Kidney (tissue), 13 donors: ENCODE measurements at regions not wholly inside any gene's neighbourhood (a gene's known extent, or its start where the extent isn't known, plus 50 kb on each side); places are given as distances from the start of the nearest gene placed in this dataset.

ENCODE experiments used
- DNase-seq, 5 donors: peaks; one replicate each; pipeline ENCODE4 v3.0.0-alpha.2; 2013 to 2020
- FAIRE-seq: peaks from 2 replicates; lab custom pipeline; 2012; peaks lifted over from hg19 to GRCh38; lab: Jason Lieb, UNC
- H3K27ac ChIP-seq, 2 donors: one replicate each; pipeline ENCODE4 v1.7.0; 2013; ENCODE audit warnings: low read depth in 2 of 2, low read length in 2 of 2, inconsistent platforms in 1 of 2
- H3K27me3 ChIP-seq: one replicate; pipeline ENCODE4 v1.7.1; 2013; ENCODE audit warnings: low read length, inconsistent platforms; ENCODE audit not compliant: control insufficient read depth, insufficient read depth
- H3K36me3 ChIP-seq, 3 donors: one replicate each; pipeline versions ENCODE4 v1.7.0 to v1.7.1; 2013; ENCODE audit warnings: low read length in 3 of 3, control low read depth in 1 of 3, inconsistent platforms in 1 of 3; ENCODE audit not compliant: insufficient read depth in 3 of 3, control insufficient read depth in 2 of 3
- H3K4me1 ChIP-seq, 3 donors: one replicate each; pipeline versions ENCODE4 v1.7.0 to v1.7.1; 2013; ENCODE audit warnings: low read length in 3 of 3, inconsistent platforms in 1 of 3, low read depth in 1 of 3; ENCODE audit not compliant: control insufficient read depth in 2 of 3, insufficient read depth in 2 of 3
- H3K4me3 ChIP-seq, 3 donors: one replicate each; pipeline versions ENCODE4 v1.7.0 to v1.8.1; 2013; ENCODE audit warnings: low read length in 3 of 3, control low read depth in 1 of 3, inconsistent platforms in 1 of 3
- H3K9ac ChIP-seq, 3 donors: one replicate each; pipeline versions ENCODE4 v1.7.0 to v1.7.1; 2013; ENCODE audit warnings: low read length in 3 of 3, control low read depth in 1 of 3, inconsistent platforms in 1 of 3
- H3K9me3 ChIP-seq, 3 donors: one replicate each; pipeline versions ENCODE4 v1.7.0 to v1.7.1; 2013; ENCODE audit warnings: low read length in 3 of 3, control low read depth in 1 of 3, inconsistent platforms in 1 of 3; ENCODE audit not compliant: control insufficient read depth in 2 of 3, insufficient read depth in 1 of 3
- intact Hi-C: fragments of 100-400 bp; cut with DNase I; formaldehyde crosslinking; loops from one replicate; pipeline ENCODE4 v1.11.1; 2022
- TF ChIP-seq, protein P1 (sequence below): IDR thresholded peaks from 3 replicates; pipeline ENCODE4 v1.5.1; 2012; ENCODE audit warnings: mild to moderate bottlenecking, moderate library complexity, borderline replicate concordance; ENCODE audit not compliant: insufficient read depth; ENCODE audit errors: extremely low read depth
- donor health status: control.
- donor health status: control.
- donor health status: control.
- donor health status: control.
- donor health status: control.
- donor health status: DM: yes; HTN: yes; CAD: no.
- donor health status: Normal renal cell carcinoma (clear cell type).

DNA sequence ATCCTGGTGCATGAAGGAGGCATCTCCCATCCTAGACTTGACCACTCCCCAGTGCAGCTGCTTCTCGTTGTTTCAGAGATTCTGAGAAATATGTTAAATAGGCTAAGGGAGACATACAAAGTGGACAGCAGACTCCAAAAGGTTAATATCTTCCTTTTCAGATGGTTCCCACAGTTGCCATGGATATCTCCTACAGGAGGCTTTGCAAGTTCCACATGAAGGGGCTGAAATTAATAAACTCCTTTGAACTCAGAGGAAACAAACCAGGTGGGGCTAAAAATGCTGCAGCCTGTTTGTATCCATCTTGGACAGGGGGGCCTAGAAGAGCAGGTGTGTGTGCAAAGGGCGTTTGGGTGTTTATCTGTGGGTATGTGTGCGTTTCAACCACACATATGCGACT lies 257.4 kb upstream of the XYLT1 start:
- H3K4me3 ChIP-seq = no peak overlapping the region
- H3K27me3 ChIP-seq = no peaks in the 10 kb centered on the region
- intact Hi-C loops = no loop called here
- H3K9ac ChIP-seq = no peak overlapping the region
- TF ChIP-seq, protein P1, sequence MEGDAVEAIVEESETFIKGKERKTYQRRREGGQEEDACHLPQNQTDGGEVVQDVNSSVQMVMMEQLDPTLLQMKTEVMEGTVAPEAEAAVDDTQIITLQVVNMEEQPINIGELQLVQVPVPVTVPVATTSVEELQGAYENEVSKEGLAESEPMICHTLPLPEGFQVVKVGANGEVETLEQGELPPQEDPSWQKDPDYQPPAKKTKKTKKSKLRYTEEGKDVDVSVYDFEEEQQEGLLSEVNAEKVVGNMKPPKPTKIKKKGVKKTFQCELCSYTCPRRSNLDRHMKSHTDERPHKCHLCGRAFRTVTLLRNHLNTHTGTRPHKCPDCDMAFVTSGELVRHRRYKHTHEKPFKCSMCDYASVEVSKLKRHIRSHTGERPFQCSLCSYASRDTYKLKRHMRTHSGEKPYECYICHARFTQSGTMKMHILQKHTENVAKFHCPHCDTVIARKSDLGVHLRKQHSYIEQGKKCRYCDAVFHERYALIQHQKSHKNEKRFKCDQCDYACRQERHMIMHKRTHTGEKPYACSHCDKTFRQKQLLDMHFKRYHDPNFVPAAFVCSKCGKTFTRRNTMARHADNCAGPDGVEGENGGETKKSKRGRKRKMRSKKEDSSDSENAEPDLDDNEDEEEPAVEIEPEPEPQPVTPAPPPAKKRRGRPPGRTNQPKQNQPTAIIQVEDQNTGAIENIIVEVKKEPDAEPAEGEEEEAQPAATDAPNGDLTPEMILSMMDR = no peak
- no peaks in the 10 kb centered on the region for H3K36me3 ChIP-seq
- FAIRE-seq = no peak
- no peak for DNase-seq
- H3K4me1 ChIP-seq = no peaks in the 10 kb centered on the region
- H3K9me3 ChIP-seq = no peaks in the 10 kb centered on the region
- no peak overlapping the region for H3K27ac ChIP-seq

DNA sequence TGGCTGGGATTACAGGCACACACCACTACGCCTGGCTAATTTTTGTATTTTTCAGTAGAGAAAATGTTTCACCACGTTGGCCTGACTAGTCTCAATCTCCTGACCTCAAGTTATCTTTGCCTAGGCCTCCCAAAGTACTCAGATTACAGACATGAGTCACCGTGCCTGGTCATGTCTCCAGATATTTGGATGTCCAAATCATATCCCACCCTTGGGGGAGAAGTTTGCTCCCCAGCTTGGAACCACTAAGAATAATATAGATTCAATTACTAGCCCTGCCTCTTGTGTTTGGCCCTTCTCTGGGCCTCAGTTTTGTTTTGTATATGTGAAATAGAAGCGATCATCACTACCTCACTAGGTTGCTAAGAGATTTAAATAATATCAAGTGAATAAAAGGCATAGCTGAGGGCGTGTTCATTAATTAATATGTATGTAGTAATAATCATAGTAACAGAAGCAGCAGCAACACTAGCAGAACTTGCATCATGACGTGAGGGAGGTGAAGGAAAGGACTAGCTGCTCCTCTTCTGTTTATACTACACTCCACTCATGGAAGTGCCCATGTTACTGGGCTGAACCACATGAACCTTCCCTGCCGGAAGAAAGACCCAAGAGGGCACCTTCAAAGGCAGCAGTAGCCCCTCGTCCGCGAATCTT lies 253.6 kb upstream of the XYLT1 start:
- no peak for FAIRE-seq
- H3K9me3 ChIP-seq = no peaks in the 10 kb centered on the region
- intact Hi-C loops = no loop called here
- H3K27ac ChIP-seq = no peak overlapping the region
- no peak for DNase-seq
- no peaks in the 10 kb centered on the region for H3K4me1 ChIP-seq
- H3K9ac ChIP-seq = no peak overlapping the region
- H3K4me3 ChIP-seq = no peak overlapping the region
- TF ChIP-seq, protein P1 = no peak
- no peaks in the 10 kb centered on the region for H3K27me3 ChIP-seq
- no peaks in the 10 kb centered on the region for H3K36me3 ChIP-seq

DNA sequence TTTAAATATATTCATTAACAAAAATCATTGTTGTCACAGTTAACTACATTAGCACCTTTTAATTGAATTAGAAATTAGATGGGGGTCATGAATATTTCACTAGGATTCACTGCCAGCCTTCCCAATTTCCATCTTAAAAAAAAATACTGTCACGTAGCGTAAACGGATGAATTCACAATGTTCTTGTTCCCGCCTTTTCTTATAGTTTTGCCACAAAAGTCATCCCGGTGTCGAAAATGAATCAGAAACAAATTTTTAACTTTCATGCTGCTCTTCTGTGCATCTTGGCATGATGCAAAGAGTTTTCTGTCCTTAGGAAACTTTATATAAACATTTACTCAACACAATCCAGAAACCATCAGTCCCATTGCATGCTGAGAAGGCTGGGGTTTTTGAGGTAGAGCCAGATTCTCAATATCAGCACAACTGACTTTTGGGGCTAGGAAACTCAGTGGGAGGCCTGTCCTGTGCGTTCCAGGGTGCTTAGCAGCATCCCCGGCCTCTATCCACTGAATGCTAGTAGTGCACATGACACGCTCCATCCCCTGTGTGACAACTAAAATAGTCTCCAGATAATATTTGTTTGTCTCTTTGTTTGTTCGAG lies 252.9 kb upstream of the XYLT1 start:
- Histone ChIP-seq H3K4me1 (no peaks in the 10 kb centered on the region), H3K9ac (no peak overlapping the region), H3K27ac (no peak overlapping the region), H3K4me3 (no peak overlapping the region), H3K9me3 (no peaks in the 10 kb centered on the region), H3K27me3 (no peaks in the 10 kb centered on the region), H3K36me3 (no peaks in the 10 kb centered on the region)
- FAIRE-seq = no peak
- intact Hi-C loops = no loop called here
- TF ChIP-seq, protein P1 = no peak
- no peak for DNase-seq
